Neural progenitor cell (in vitro differentiated cells): ENCODE measurements at regions not wholly inside any gene's neighbourhood (a gene's known extent, or its start where the extent isn't known, plus 50 kb on each side); places are given as distances from the start of the nearest gene placed in this dataset.

ENCODE experiments used
- DNase-seq: peaks from one replicate; pipeline ENCODE4 v3.0.0-alpha.2; 2016; ENCODE audit warnings: low spot score
- H2AFZ ChIP-seq: fragments of 200-600 bp; sonication (generic); replicated peaks from 2 replicates; pipeline ENCODE4 v1.6.1; 2016; ENCODE audit warnings: antibody characterized with exemption
- H3F3A ChIP-seq: fragments of 200-600 bp; sonication (generic); 2 replicates; pipeline ENCODE4 v1.6.1; 2016; ENCODE audit warnings: antibody characterized with exemption, low read depth
- H3K27ac ChIP-seq: fragments of 200-600 bp; sonication (generic); 2 replicates; pipeline ENCODE4 v1.5.1; 2016; ENCODE audit warnings: mild to moderate bottlenecking
- H3K27me3 ChIP-seq: fragments of 200-600 bp; sonication (generic); 2 replicates; pipeline ENCODE4 v1.6.1; 2016; ENCODE audit warnings: mild to moderate bottlenecking, moderate library complexity
- H3K36me3 ChIP-seq: fragments of 200-600 bp; sonication (generic); 2 replicates; pipeline ENCODE4 v1.5.1; 2016
- H3K4me1 ChIP-seq: fragments of 200-600 bp; sonication (generic); 2 replicates; pipeline ENCODE4 v1.6.1; 2016; ENCODE audit warnings: mixed run types
- H3K4me2 ChIP-seq: fragments of 200-600 bp; sonication (generic); 2 replicates; pipeline ENCODE4 v1.6.1; 2016
- H3K4me3 ChIP-seq: fragments of 200-600 bp; sonication (generic); 2 replicates; pipeline ENCODE4 v1.5.1; 2016
- H3K79me2 ChIP-seq: fragments of 200-600 bp; sonication (generic); 2 replicates; pipeline ENCODE4 v1.6.1; 2016; ENCODE audit warnings: low read depth
- H3K9ac ChIP-seq: fragments of 200-600 bp; sonication (generic); 2 replicates; pipeline ENCODE4 v1.6.1; 2016
- H3K9me3 ChIP-seq: fragments of 200-600 bp; sonication (generic); 2 replicates; pipeline ENCODE4 v1.5.1; 2016; ENCODE audit warnings: low read depth
- H4K20me1 ChIP-seq: fragments of 200-600 bp; sonication (generic); 2 replicates; pipeline ENCODE4 v1.6.1; 2016; ENCODE audit warnings: low read depth
- H3K27ac Mint-ChIP-seq: 3 replicates; pipeline ENCODE4 v1.8.0; 2021; ENCODE audit warnings: mixed read lengths
- H3K27me3 Mint-ChIP-seq: 2 replicates; pipeline ENCODE4 v1.8.0; 2022; ENCODE audit warnings: low read depth, mild to moderate bottlenecking, inconsistent platforms, moderate library complexity, mixed read lengths; ENCODE audit not compliant: insufficient read depth
- H3K36me3 Mint-ChIP-seq: 3 replicates; pipeline ENCODE4 v1.8.0; 2021; ENCODE audit warnings: mixed read lengths
- H3K4me1 Mint-ChIP-seq: 3 replicates; pipeline ENCODE4 v1.8.0; 2021; ENCODE audit warnings: mixed read lengths
- H3K4me3 Mint-ChIP-seq: 3 replicates; pipeline ENCODE4 v1.8.0; 2021; ENCODE audit warnings: mild to moderate bottlenecking, moderate library complexity, mixed read lengths
- H3K9me3 Mint-ChIP-seq: 3 replicates; pipeline ENCODE4 v1.8.0; 2020; ENCODE audit warnings: mixed read lengths
- EZH2 ChIP-seq: fragments of 200-600 bp; sonication (generic); IDR thresholded peaks from 2 replicates; pipeline ENCODE4 v1.6.1; 2017; ENCODE audit warnings: antibody characterized with exemption, mild to moderate bottlenecking, moderate library complexity
- EZH2phosphoT487 ChIP-seq: fragments of 200-600 bp; sonication (generic); IDR thresholded peaks from 2 replicates; pipeline ENCODE4 v1.6.1; 2017; ENCODE audit warnings: antibody characterized with exemption
- TF ChIP-seq, protein P1 (sequence below): fragments of 200-600 bp; sonication (generic); IDR thresholded peaks from 2 replicates; pipeline ENCODE4 v1.5.1; 2017; ENCODE audit warnings: antibody characterized with exemption, mild to moderate bottlenecking

DNA sequence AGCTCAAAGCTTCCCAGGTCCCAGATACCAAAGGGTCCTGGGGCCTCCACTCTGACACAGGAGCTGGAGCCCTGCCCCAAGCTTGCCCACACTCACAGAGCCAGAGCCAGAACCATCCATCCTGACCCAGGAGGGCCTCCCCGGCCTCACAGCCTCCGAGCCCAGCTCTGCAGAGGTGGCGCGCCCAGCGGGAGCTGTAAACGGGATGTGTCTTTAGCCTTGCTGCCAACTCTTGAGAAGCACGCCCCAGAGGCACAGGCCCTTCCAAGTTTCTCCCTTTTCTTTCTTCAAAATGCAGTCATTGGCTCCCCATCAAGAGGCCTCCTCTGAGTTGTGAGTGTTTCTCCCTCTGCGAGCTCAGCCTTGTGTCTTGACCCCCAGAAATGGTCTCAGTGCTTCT, 75.0 kb downstream of the PDGFA start:
- H3K4me2 ChIP-seq = no peak overlapping the region
- peaks cover 4% of the 10 kb centered on the region for H3F3A ChIP-seq
- no peaks in the 10 kb centered on the region for H3K9me3 ChIP-seq
- no peak for TF ChIP-seq EZH2phosphoT487
- DNase-seq = no peak
- H3K4me3 ChIP-seq = no peak overlapping the region
- no peaks in the 10 kb centered on the region for H3K36me3 ChIP-seq
- no peaks in the 10 kb centered on the region for H3K79me2 ChIP-seq
- peaks cover 4% of the 10 kb centered on the region for H3K4me1 Mint-ChIP-seq
- H3K4me1 ChIP-seq = peaks cover 7% of the 10 kb centered on the region
- H3K27ac ChIP-seq = no peak overlapping the region
- no peaks in the 10 kb centered on the region for H3K27me3 Mint-ChIP-seq
- no peak overlapping the region for H3K4me3 Mint-ChIP-seq
- H3K9me3 Mint-ChIP-seq = no peaks in the 10 kb centered on the region
- H2AFZ ChIP-seq = no peak overlapping the region
- no peaks in the 10 kb centered on the region for H3K27me3 ChIP-seq
- no peak overlapping the region for H3K9ac ChIP-seq
- H3K27ac Mint-ChIP-seq = peak overlapping the region; percentile 72
- H4K20me1 ChIP-seq = no peaks in the 10 kb centered on the region
- no peaks in the 10 kb centered on the region for H3K36me3 Mint-ChIP-seq

DNA sequence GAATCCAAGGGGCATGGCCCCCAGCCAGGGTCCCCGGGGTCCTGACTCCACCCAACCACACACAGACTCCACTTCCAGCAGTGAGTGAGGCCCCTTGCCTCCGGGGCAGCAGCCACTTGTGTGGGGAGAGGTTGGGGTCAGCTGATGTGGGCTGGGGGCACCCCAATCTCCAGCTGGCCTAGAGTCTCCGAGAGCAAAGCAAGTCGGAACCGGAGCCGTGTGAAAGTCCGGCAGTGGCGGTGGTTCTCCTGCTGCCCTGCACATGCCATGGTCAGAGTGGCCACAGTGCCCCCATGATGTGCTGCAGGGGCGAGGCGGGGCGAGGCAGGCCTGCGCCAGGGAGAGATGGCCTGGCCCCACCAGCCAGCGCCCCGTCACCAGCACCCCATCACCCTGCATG, 74.6 kb downstream of the PDGFA start:
- H3K4me3 Mint-ChIP-seq = no peak overlapping the region
- peaks cover 12% of the 10 kb centered on the region for H3K4me1 ChIP-seq

DNA sequence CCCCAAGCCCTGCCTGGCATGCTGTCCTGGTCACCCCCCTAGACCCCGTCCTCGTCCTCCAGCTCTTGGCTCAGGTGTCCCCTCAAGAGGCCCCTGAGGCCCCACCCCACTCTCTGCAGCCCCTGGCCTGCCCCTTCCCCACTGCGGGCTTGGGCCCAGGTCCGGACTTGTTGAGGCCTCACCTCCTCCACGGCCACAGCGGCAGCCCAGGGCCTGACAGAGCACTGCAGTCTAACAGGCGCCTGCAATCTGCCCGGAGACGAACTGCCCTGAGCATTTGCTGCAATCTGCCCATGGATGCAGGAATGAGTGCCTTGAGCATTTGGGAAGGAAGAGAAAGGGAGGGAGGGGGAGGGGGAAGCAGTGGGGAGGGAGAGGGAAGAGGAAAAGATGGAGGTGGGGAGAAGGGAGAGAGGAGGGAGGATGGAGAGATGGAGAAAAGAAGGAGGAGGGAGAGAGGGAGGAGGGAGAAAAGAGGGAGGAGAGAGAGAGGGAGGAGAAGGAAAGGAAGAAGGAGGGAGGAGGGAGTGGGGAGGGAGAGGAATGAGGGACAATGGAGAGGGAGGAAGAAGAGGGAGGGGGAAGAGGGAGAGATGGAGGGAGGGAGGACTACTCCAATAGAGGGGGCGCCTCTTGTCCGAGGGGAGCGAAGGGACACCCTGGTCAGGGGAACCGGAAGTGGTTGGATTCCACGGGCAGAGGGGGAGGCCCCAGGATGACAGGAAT, 73.9 kb downstream of the PDGFA start:
- no peak overlapping the region for H3K4me3 Mint-ChIP-seq
- Histone ChIP-seq H3K36me3 (no peaks in the 10 kb centered on the region), H3K4me3 (no peak overlapping the region), H3K27me3 (no peaks in the 10 kb centered on the region), H3K79me2 (no peaks in the 10 kb centered on the region), H3K9me3 (no peaks in the 10 kb centered on the region), H3K4me2 (no peak overlapping the region), H3K9ac (no peak overlapping the region), H3K27ac (no peak overlapping the region), H4K20me1 (no peaks in the 10 kb centered on the region), H3K4me1 (peaks cover 15% of the 10 kb centered on the region), H2AFZ (peak overlapping the region; percentile 80), H3F3A (peaks cover 13% of the 10 kb centered on the region)
- H3K36me3 Mint-ChIP-seq = no peaks in the 10 kb centered on the region
- no peak for DNase-seq
- H3K27me3 Mint-ChIP-seq = no peaks in the 10 kb centered on the region
- H3K27ac Mint-ChIP-seq = no peak overlapping the region
- no peak for TF ChIP-seq EZH2
- H3K9me3 Mint-ChIP-seq = no peaks in the 10 kb centered on the region
- H3K4me1 Mint-ChIP-seq = peaks cover 8% of the 10 kb centered on the region

More for the DNA sequence above, 74.6 kb downstream of the PDGFA start:
- Histone ChIP-seq H3F3A (peaks cover 7% of the 10 kb centered on the region), H4K20me1 (no peaks in the 10 kb centered on the region), H3K79me2 (no peaks in the 10 kb centered on the region), H3K27ac (no peak overlapping the region), H3K4me2 (no peak overlapping the region), H3K27me3 (no peaks in the 10 kb centered on the region), H2AFZ (no peak overlapping the region), H3K9me3 (no peaks in the 10 kb centered on the region), H3K36me3 (no peaks in the 10 kb centered on the region), H3K9ac (no peak overlapping the region), H3K4me3 (no peak overlapping the region)
- no peak for DNase-seq
- H3K27ac Mint-ChIP-seq = peak overlapping the region; percentile 72
- H3K36me3 Mint-ChIP-seq = no peaks in the 10 kb centered on the region
- no peaks in the 10 kb centered on the region for H3K27me3 Mint-ChIP-seq
- peaks cover 8% of the 10 kb centered on the region for H3K4me1 Mint-ChIP-seq
- H3K9me3 Mint-ChIP-seq = no peaks in the 10 kb centered on the region
- TF ChIP-seq, protein P1, sequence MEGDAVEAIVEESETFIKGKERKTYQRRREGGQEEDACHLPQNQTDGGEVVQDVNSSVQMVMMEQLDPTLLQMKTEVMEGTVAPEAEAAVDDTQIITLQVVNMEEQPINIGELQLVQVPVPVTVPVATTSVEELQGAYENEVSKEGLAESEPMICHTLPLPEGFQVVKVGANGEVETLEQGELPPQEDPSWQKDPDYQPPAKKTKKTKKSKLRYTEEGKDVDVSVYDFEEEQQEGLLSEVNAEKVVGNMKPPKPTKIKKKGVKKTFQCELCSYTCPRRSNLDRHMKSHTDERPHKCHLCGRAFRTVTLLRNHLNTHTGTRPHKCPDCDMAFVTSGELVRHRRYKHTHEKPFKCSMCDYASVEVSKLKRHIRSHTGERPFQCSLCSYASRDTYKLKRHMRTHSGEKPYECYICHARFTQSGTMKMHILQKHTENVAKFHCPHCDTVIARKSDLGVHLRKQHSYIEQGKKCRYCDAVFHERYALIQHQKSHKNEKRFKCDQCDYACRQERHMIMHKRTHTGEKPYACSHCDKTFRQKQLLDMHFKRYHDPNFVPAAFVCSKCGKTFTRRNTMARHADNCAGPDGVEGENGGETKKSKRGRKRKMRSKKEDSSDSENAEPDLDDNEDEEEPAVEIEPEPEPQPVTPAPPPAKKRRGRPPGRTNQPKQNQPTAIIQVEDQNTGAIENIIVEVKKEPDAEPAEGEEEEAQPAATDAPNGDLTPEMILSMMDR = no peak
- TF ChIP-seq EZH2 (no peak), EZH2phosphoT487 (no peak)

DNA sequence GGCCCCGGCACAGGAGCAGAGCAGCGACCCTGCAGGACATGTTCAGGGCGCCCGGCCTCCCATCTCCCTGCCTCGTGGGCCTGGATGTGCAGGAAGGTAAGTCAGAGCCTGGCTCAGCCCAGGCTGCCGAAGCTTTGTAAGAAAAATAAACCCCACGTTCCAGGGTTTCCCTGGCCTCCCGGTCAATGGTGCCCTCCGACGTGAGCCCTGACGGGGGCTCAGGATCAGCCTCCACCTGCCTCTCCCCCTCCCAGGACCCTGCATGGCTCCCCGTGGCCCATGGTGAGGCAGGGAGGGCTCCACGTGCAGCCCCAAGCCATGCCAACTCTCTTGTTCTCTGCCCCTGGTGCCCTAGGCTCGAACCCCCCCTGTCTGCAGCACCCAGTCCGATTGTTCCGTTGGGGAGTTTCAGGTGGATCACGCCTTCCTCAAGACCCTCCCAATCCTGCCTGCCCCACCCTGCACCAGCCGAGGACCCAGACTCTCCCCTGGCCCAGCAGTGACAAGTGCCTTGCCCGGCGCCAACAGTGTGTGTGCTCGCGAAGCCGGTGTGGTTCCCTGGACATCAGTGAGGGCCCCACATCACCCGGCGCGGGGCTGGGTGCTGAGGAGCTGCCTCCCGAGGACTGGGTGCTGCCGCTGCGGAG, 73.2 kb downstream of the PDGFA start:
- H3K79me2 ChIP-seq = no peaks in the 10 kb centered on the region
- H3K36me3 ChIP-seq = no peaks in the 10 kb centered on the region
- no peak overlapping the region for H3K4me2 ChIP-seq
- H3K4me3 ChIP-seq = no peak overlapping the region
- no peak for DNase-seq
- peaks cover 20% of the 10 kb centered on the region for H3K4me1 ChIP-seq
- peaks cover 12% of the 10 kb centered on the region for H3K4me1 Mint-ChIP-seq
- H3K27ac Mint-ChIP-seq = no peak overlapping the region
- H3F3A ChIP-seq = peaks cover 16% of the 10 kb centered on the region
- H3K9me3 ChIP-seq = no peaks in the 10 kb centered on the region
- H3K9me3 Mint-ChIP-seq = no peaks in the 10 kb centered on the region
- H3K9ac ChIP-seq = no peak overlapping the region
- no peaks in the 10 kb centered on the region for H4K20me1 ChIP-seq
- H3K36me3 Mint-ChIP-seq = no peaks in the 10 kb centered on the region
- no peak overlapping the region for H3K27ac ChIP-seq
- H3K27me3 ChIP-seq = no peaks in the 10 kb centered on the region
- peaks cover 2% of the 10 kb centered on the region for H3K27me3 Mint-ChIP-seq
- H3K4me3 Mint-ChIP-seq = no peak overlapping the region
- peak overlapping the region; percentile 80 for H2AFZ ChIP-seq
- TF ChIP-seq EZH2 = no peak
- no peak for TF ChIP-seq EZH2phosphoT487
- TF ChIP-seq, protein P1 = no peak
